HCT116 (cell line): ENCODE measurements at regions not wholly inside any gene's neighbourhood (a gene's known extent, or its start where the extent isn't known, plus 50 kb on each side); places are given as distances from the start of the nearest gene placed in this dataset.

Source experiments
- ATAC-seq: fragments of 200-7000 bp; cut with Tn5 transposase; 2 replicates; pipeline ENCODE4 v1.9.1; 2020; ENCODE audit warnings: mild to moderate bottlenecking, moderate library complexity
- BruUV-seq: library from RNA; stranded (reverse); fragments of 400-500 nt; replicated peaks from 2 replicates; lab custom pipeline; 2021; lab: Mats Ljungman, UMichigan
- CTCF ChIA-PET: fragments of 300-600 bp; sonication (Branson Sonifier 250); formaldehyde crosslinking; loops from one replicate; lab custom pipeline; 2021; ENCODE audit warnings: antibody characterized with exemption; lab: Charles Lee
- POLR2A ChIA-PET: fragments of 300-600, 350-600 bp; sonication (Branson Sonifier 250); formaldehyde crosslinking; loops from one replicate; lab custom pipeline; 2021; ENCODE audit warnings: antibody characterized with exemption; lab: Charles Lee
- RAD21 ChIA-PET, 2 experiments: fragments of 300-600 bp; sonication (Branson Sonifier 250); formaldehyde crosslinking; loops; one replicate each; lab custom pipeline; 2023; ENCODE audit warnings: low total read pairs in 2 of 2; ENCODE audit not compliant: uncharacterized antibody in 2 of 2, unreplicated experiment in 2 of 2, low non-redundant PET in 1 of 2; lab: Charles Lee
- DNase-seq: peaks from one replicate; pipeline ENCODE4 v3.0.0-alpha.2; 2010; ENCODE audit warnings: low read depth, low spot score
- H2AFZ ChIP-seq: fragments of 200-600 bp; shearing (Covaris generic), sonication (generic); 2 replicates; pipeline ENCODE4 v1.6.1; 2017; ENCODE audit warnings: low read depth, mixed run types, mixed read lengths, antibody characterized with exemption, low read length; ENCODE audit not compliant: poor library complexity, severe bottlenecking
- H3K27ac ChIP-seq: 2 replicates; pipeline ENCODE4 v1.5.1; 2012; ENCODE audit warnings: low read depth, low read length
- H3K27me3 ChIP-seq: fragments of 200-600 bp; sonication (generic); 2 replicates; pipeline ENCODE4 v1.6.1; 2016; ENCODE audit warnings: mixed run types, low read length, mixed read lengths; ENCODE audit not compliant: insufficient read depth
- H3K36me3 ChIP-seq, 2 experiments: fragments of 200-500 bp in 1 of 2; fragments of 200-600 bp in 1 of 2; sonication (Bioruptor generic) in 1 of 2; sonication (generic) in 1 of 2; 2 replicates each; pipeline versions ENCODE4 v1.5.1 to v1.6.1; 2014 to 2016; ENCODE audit warnings: low read length in 2 of 2, inconsistent platforms in 1 of 2, mixed read lengths in 1 of 2, mixed run types in 1 of 2; ENCODE audit not compliant: insufficient read depth in 2 of 2, control insufficient read depth in 1 of 2
- H3K4me1 ChIP-seq, 2 experiments: fragments of 200-600 bp in 1 of 2; sonication (generic) in 1 of 2; 2 replicates each; pipeline versions ENCODE4 v1.5.1 to v1.6.1; 2012 to 2017; ENCODE audit warnings: low read length in 2 of 2, inconsistent platforms in 1 of 2, mild to moderate bottlenecking in 1 of 2, mixed read lengths in 1 of 2, mixed run types in 1 of 2, moderate library complexity in 1 of 2; ENCODE audit not compliant: insufficient read depth in 2 of 2, control insufficient read depth in 1 of 2
- H3K4me2 ChIP-seq: fragments of 200-600 bp; sonication (generic); 2 replicates; pipeline ENCODE4 v1.6.1; 2017; ENCODE audit warnings: mixed run types, low read length, mixed read lengths
- H3K4me3 ChIP-seq, 2 experiments: fragments of 200-600 bp in 1 of 2; sonication (generic) in 1 of 2; replicated peaks in 1 of 2; 2 replicates each; pipeline ENCODE4 v1.5.1; 2011 to 2016; ENCODE audit warnings: low read length in 2 of 2, control low read depth in 1 of 2, low read depth in 1 of 2, mild to moderate bottlenecking in 1 of 2, mixed read lengths in 1 of 2, mixed run types in 1 of 2
- H3K79me2 ChIP-seq: fragments of 200-600 bp; sonication (generic); 2 replicates; pipeline ENCODE4 v1.6.1; 2017; ENCODE audit warnings: mild to moderate bottlenecking, mixed run types, low read length, moderate library complexity, mixed read lengths; ENCODE audit not compliant: insufficient read depth
- H3K9ac ChIP-seq: fragments of 200-600 bp; sonication (generic); 2 replicates; pipeline ENCODE4 v1.6.1; 2016; ENCODE audit warnings: low read length, mixed read lengths
- H3K9me2 ChIP-seq: fragments of 200-600 bp; sonication (generic), shearing (Covaris generic); 2 replicates; pipeline ENCODE4 v1.6.1; 2017; ENCODE audit warnings: mixed run types, mild to moderate bottlenecking, moderate library complexity; ENCODE audit not compliant: insufficient read depth
- H3K9me3 ChIP-seq, 2 experiments: fragments of 200-500 bp in 1 of 2; fragments of 200-600 bp in 1 of 2; sonication (Bioruptor generic) in 1 of 2; sonication (generic) in 1 of 2; 2 replicates each; pipeline ENCODE4 v1.6.1; 2014 to 2017; ENCODE audit warnings: low read length in 2 of 2, mixed read lengths in 2 of 2, inconsistent platforms in 1 of 2, low read depth in 1 of 2, mild to moderate bottlenecking in 1 of 2, mixed run types in 1 of 2, moderate library complexity in 1 of 2; ENCODE audit not compliant: control insufficient read depth in 1 of 2, insufficient read depth in 1 of 2
- H4K20me1 ChIP-seq: fragments of 200-600 bp; sonication (generic), shearing (Covaris generic); 2 replicates; pipeline ENCODE4 v1.6.1; 2017; ENCODE audit warnings: mixed run types, mild to moderate bottlenecking, moderate library complexity; ENCODE audit not compliant: insufficient read depth
- CEBPB ChIP-seq: IDR thresholded peaks from 2 replicates; pipeline ENCODE4 v1.6.1; 2012; ENCODE audit warnings: low read depth
- EGR1 ChIP-seq: IDR thresholded peaks from 2 replicates; pipeline ENCODE4 v1.6.1; 2012; ENCODE audit warnings: low read depth
- ELF1 ChIP-seq: IDR thresholded peaks from 2 replicates; pipeline ENCODE4 v1.6.1; 2012; ENCODE audit warnings: low read depth, borderline replicate concordance
- EZH2 ChIP-seq: fragments of 200-600 bp; sonication (generic); IDR thresholded peaks from 2 replicates; pipeline ENCODE4 v1.6.1; 2017; ENCODE audit warnings: antibody characterized with exemption, mixed run types
- EZH2phosphoT487 ChIP-seq: fragments of 200-600 bp; IDR thresholded peaks from 2 replicates; pipeline ENCODE4 v1.6.1; 2018; ENCODE audit warnings: antibody characterized with exemption, borderline replicate concordance
- FOSL1 ChIP-seq: IDR thresholded peaks from 2 replicates; pipeline ENCODE4 v1.6.1; 2012; ENCODE audit warnings: low read depth
- JUND ChIP-seq: IDR thresholded peaks from 2 replicates; pipeline ENCODE4 v1.6.1; 2012
- POLR2AphosphoS5 ChIP-seq: IDR thresholded peaks from 2 replicates; pipeline ENCODE4 v1.6.1; 2011; ENCODE audit warnings: mild to moderate bottlenecking, low read depth, low read length, moderate library complexity
- RAD21 ChIP-seq: IDR thresholded peaks from 2 replicates; pipeline ENCODE4 v1.6.1; 2012; ENCODE audit warnings: low read depth, mild to moderate bottlenecking
- SIN3A ChIP-seq: IDR thresholded peaks from 2 replicates; pipeline ENCODE4 v1.6.1; 2012; ENCODE audit warnings: low read depth
- SP1 ChIP-seq: IDR thresholded peaks from 2 replicates; pipeline ENCODE4 v1.6.1; 2012; ENCODE audit warnings: low read depth
- SRF ChIP-seq: IDR thresholded peaks from 2 replicates; pipeline ENCODE4 v1.6.1; 2012; ENCODE audit warnings: low read depth
- YY1 ChIP-seq: IDR thresholded peaks from 2 replicates; pipeline ENCODE4 v1.6.1; 2011; ENCODE audit warnings: low read length, low read depth, moderate library complexity, mild to moderate bottlenecking; ENCODE audit not compliant: insufficient replicate concordance; ENCODE audit errors: extremely low read depth
- ZBTB33 ChIP-seq: IDR thresholded peaks from 2 replicates; pipeline ENCODE4 v1.6.1; 2011; ENCODE audit warnings: mild to moderate bottlenecking, low read length, moderate library complexity; ENCODE audit not compliant: insufficient replicate concordance; ENCODE audit errors: extremely low read depth
- ZNF274 ChIP-seq: fragments of 200-500 bp; sonication (Bioruptor generic); IDR thresholded peaks from 2 replicates; pipeline ENCODE4 v1.6.1; 2014; ENCODE audit warnings: mild to moderate bottlenecking, low read depth, low read length, inconsistent platforms
- intact Hi-C: fragments of 100-400 bp; cut with micrococcal nuclease; formaldehyde crosslinking; loops from 2 replicates; pipeline ENCODE4 v1.10.0; 2022
- TF ChIP-seq, protein P1 (sequence below): IDR thresholded peaks from 2 replicates; pipeline ENCODE4 v1.6.1; 2012; ENCODE audit warnings: low read depth
- TF ChIP-seq, protein P2 (sequence below): IDR thresholded peaks from 2 replicates; pipeline ENCODE4 v1.6.1; 2012

DNA sequence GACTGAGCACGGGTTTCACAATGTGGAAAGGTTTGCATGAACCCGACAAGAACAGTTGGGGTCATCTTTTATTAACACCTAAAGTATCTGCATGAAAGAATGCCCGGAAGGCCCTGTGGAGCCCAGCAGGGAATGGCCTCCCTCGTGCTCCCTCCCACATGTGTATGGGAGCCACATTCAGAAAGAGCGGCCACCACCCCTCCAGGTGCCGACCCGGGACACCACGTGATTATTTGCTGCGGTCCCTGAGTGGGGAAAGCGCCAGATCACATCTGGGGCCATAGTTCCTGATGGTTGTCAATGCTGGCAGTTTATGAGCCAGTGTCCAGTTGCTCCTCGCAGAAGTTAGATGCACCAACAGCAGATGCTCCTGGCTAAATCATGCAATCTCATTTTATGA is 571.4 kb downstream of the TCERG1L start:
- ChIA-PET RAD21 (no interaction called here), CTCF (no interaction called here), POLR2A (no interaction called here)
- intact Hi-C loops = no loop called here
- no peak overlapping the region for H2AFZ ChIP-seq
- H3K36me3 ChIP-seq = no peaks in the 10 kb centered on the region
- H3K4me3 ChIP-seq = no peak overlapping the region
- no TSS peak for BruUV-seq
- H4K20me1 ChIP-seq = no peaks in the 10 kb centered on the region
- no peaks in the 10 kb centered on the region for H3K27me3 ChIP-seq
- H3K79me2 ChIP-seq = no peaks in the 10 kb centered on the region
- H3K9me2 ChIP-seq = no peaks in the 10 kb centered on the region
- no peak for TF ChIP-seq EZH2phosphoT487
- TF ChIP-seq, protein P1, sequence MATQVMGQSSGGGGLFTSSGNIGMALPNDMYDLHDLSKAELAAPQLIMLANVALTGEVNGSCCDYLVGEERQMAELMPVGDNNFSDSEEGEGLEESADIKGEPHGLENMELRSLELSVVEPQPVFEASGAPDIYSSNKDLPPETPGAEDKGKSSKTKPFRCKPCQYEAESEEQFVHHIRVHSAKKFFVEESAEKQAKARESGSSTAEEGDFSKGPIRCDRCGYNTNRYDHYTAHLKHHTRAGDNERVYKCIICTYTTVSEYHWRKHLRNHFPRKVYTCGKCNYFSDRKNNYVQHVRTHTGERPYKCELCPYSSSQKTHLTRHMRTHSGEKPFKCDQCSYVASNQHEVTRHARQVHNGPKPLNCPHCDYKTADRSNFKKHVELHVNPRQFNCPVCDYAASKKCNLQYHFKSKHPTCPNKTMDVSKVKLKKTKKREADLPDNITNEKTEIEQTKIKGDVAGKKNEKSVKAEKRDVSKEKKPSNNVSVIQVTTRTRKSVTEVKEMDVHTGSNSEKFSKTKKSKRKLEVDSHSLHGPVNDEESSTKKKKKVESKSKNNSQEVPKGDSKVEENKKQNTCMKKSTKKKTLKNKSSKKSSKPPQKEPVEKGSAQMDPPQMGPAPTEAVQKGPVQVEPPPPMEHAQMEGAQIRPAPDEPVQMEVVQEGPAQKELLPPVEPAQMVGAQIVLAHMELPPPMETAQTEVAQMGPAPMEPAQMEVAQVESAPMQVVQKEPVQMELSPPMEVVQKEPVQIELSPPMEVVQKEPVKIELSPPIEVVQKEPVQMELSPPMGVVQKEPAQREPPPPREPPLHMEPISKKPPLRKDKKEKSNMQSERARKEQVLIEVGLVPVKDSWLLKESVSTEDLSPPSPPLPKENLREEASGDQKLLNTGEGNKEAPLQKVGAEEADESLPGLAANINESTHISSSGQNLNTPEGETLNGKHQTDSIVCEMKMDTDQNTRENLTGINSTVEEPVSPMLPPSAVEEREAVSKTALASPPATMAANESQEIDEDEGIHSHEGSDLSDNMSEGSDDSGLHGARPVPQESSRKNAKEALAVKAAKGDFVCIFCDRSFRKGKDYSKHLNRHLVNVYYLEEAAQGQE = no peak
- no peak for TF ChIP-seq ZNF274
- no peak for TF ChIP-seq FOSL1
- no peak for TF ChIP-seq SIN3A
- TF ChIP-seq EGR1 = no peak
- no peak for TF ChIP-seq RAD21
- TF ChIP-seq SP1 = no peak
- TF ChIP-seq, protein P2, sequence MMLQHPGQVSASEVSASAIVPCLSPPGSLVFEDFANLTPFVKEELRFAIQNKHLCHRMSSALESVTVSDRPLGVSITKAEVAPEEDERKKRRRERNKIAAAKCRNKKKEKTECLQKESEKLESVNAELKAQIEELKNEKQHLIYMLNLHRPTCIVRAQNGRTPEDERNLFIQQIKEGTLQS = no peak
- TF ChIP-seq SRF = no peak
- TF ChIP-seq ELF1 = no peak
- no peak for TF ChIP-seq ZBTB33
- TF ChIP-seq JUND = no peak
- TF ChIP-seq EZH2 = no peak
- no peak for TF ChIP-seq YY1
- no peak for TF ChIP-seq POLR2AphosphoS5
- no peak for TF ChIP-seq CEBPB
- H3K9me3 ChIP-seq = no peaks in the 10 kb centered on the region
- H3K27ac ChIP-seq = no peak overlapping the region
- ATAC-seq = no peak
- H3K4me2 ChIP-seq = no peak overlapping the region
- no peak overlapping the region for H3K9ac ChIP-seq
- no peaks in the 10 kb centered on the region for H3K4me1 ChIP-seq
- DNase-seq = no peak
